Trophoblast cell (in vitro differentiated cells and primary cell): ENCODE measurements at regions not wholly inside any gene's neighbourhood (a gene's known extent, or its start where the extent isn't known, plus 50 kb on each side); places are given as distances from the start of the nearest gene placed in this dataset.

ENCODE experiments used
- DNase-seq, 2 donors: peaks; one replicate each; pipeline ENCODE4 v3.0.0-alpha.2; 2016
- H2AFZ ChIP-seq: 2 replicates; pipeline ENCODE4 v1.6.1; 2013; ENCODE audit warnings: low read length, moderate library complexity, mild to moderate bottlenecking; ENCODE audit not compliant: insufficient read depth, poor library complexity
- H2AK5ac ChIP-seq: 2 replicates; pipeline ENCODE4 v1.6.1; 2013; ENCODE audit warnings: mild to moderate bottlenecking, low read length
- H2BK120ac ChIP-seq: 2 replicates; pipeline ENCODE4 v1.6.1; 2013; ENCODE audit warnings: low read length, mild to moderate bottlenecking, moderate library complexity; ENCODE audit not compliant: insufficient read depth, poor library complexity
- H2BK12ac ChIP-seq: 2 replicates; pipeline ENCODE4 v1.6.1; 2013; ENCODE audit warnings: mild to moderate bottlenecking, low read length, moderate library complexity
- H2BK5ac ChIP-seq: 2 replicates; pipeline ENCODE4 v1.6.1; 2013; ENCODE audit warnings: low read length, low read depth, moderate library complexity, mild to moderate bottlenecking; ENCODE audit not compliant: poor library complexity
- H3K14ac ChIP-seq: 2 replicates; pipeline ENCODE4 v1.6.1; 2013; ENCODE audit warnings: mild to moderate bottlenecking, low read length
- H3K18ac ChIP-seq: 2 replicates; pipeline ENCODE4 v1.6.1; 2013; ENCODE audit warnings: mild to moderate bottlenecking, low read length
- H3K23ac ChIP-seq: 2 replicates; pipeline ENCODE4 v1.6.1; 2013; ENCODE audit warnings: low read length
- H3K27ac ChIP-seq: 2 replicates; pipeline ENCODE4 v1.5.1; 2013; ENCODE audit warnings: low read depth, mild to moderate bottlenecking, inconsistent platforms, low read length, moderate library complexity
- H3K27me3 ChIP-seq: 2 replicates; pipeline ENCODE4 v1.6.1; 2013; ENCODE audit warnings: inconsistent platforms, mild to moderate bottlenecking, low read length, moderate library complexity; ENCODE audit not compliant: insufficient read depth
- H3K36me3 ChIP-seq, 2 experiments: 1 replicate in 1 of 2; 2 replicates in 1 of 2; pipeline ENCODE4 v1.6.1; 2013; ENCODE audit warnings: low read length in 2 of 2, mild to moderate bottlenecking in 2 of 2, moderate library complexity in 1 of 2; ENCODE audit not compliant: insufficient read depth in 2 of 2, control insufficient read depth in 1 of 2
- H3K4ac ChIP-seq: 2 replicates; pipeline ENCODE4 v1.6.1; 2013; ENCODE audit warnings: low read depth, mild to moderate bottlenecking, low read length, moderate library complexity
- H3K4me1 ChIP-seq, 2 experiments: 1 replicate in 1 of 2; 2 replicates in 1 of 2; pipeline ENCODE4 v1.6.1; 2013; ENCODE audit warnings: low read length in 2 of 2, mild to moderate bottlenecking in 2 of 2, moderate library complexity in 1 of 2; ENCODE audit not compliant: insufficient read depth in 2 of 2, control insufficient read depth in 1 of 2
- H3K4me2 ChIP-seq: 2 replicates; pipeline ENCODE4 v1.6.1; 2013; ENCODE audit warnings: inconsistent platforms, mild to moderate bottlenecking, low read length, moderate library complexity
- H3K4me3 ChIP-seq: 2 replicates; pipeline ENCODE4 v1.5.1; 2013; ENCODE audit warnings: mild to moderate bottlenecking, low read depth, low read length, inconsistent platforms
- H3K79me1 ChIP-seq: one replicate; pipeline ENCODE4 v1.6.1; 2013; ENCODE audit warnings: low read length
- H3K79me2 ChIP-seq: 2 replicates; pipeline ENCODE4 v1.6.1; 2013; ENCODE audit warnings: low read length, mild to moderate bottlenecking; ENCODE audit not compliant: control insufficient read depth, insufficient read depth, poor library complexity
- H3K9ac ChIP-seq: 2 replicates; pipeline ENCODE4 v1.6.1; 2013; ENCODE audit warnings: mild to moderate bottlenecking, low read length
- H3K9me3 ChIP-seq: 2 replicates; pipeline ENCODE4 v1.6.1; 2013; ENCODE audit warnings: low read depth, mild to moderate bottlenecking, control low read depth, inconsistent platforms, low read length; ENCODE audit not compliant: insufficient read depth
- H4K12ac ChIP-seq: 2 replicates; pipeline ENCODE4 v1.6.1; 2013; ENCODE audit warnings: low read depth, mild to moderate bottlenecking, low read length, moderate library complexity
- H4K8ac ChIP-seq: 2 replicates; pipeline ENCODE4 v1.6.1; 2013; ENCODE audit warnings: low read depth, mild to moderate bottlenecking, low read length, moderate library complexity
- H4K91ac ChIP-seq: one replicate; pipeline ENCODE4 v1.6.1; 2013; ENCODE audit warnings: low read depth, mild to moderate bottlenecking, low read length, moderate library complexity
- WGBS: extraction: QIAGEN DNeasy Blood & Tissue Kit; methylation state at CpG from one replicate; pipeline ENCODE4 v1.1.7; 2013; ENCODE audit warnings: missing lambda C conversion rate; ENCODE audit not compliant: insufficient read length, insufficient coverage; ENCODE audit errors: extremely low coverage; 5-methylcytosine and 5-hydroxymethylcytosine counted together

DNA sequence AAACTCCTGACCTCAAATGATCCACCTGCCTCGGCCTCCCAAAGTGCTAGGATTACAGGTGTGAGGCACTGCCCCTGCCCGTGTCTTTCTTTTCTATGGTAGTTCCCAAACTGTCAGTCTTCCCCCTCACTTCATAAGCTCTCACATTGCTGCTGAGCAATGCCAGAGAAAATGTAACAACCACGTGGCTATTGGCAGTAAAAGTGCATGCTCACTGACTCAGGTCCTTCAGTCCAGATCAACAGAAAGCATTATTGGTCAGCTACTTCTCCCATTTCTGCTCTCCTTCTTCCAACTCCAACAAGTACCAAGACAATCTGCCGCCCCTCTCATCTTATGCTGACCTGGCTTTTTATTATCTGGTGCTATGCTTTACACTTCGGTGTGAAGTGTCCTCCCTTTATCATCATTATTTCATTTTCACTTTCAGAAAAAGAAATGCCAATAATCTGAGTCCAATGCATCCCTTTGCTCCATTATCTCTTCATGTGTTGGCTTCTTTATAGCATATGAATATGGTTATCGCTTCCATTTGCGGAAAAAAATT lies 133.8 kb upstream of the UGT8 start:
- H3K9me3 ChIP-seq = no peaks in the 10 kb centered on the region
- no peak overlapping the region for H3K27ac ChIP-seq
- DNase-seq = no peak
- no peak overlapping the region for H2BK120ac ChIP-seq
- H2BK5ac ChIP-seq = no peak overlapping the region
- H4K91ac ChIP-seq = no peak overlapping the region
- no peak overlapping the region for H3K23ac ChIP-seq
- no peak overlapping the region for H3K4me2 ChIP-seq
- no peaks in the 10 kb centered on the region for H3K36me3 ChIP-seq
- H4K12ac ChIP-seq = no peak overlapping the region
- no peak overlapping the region for H4K8ac ChIP-seq
- no peak overlapping the region for H2BK12ac ChIP-seq
- no peaks in the 10 kb centered on the region for H3K79me2 ChIP-seq
- no peaks in the 10 kb centered on the region for H3K4me1 ChIP-seq
- H3K18ac ChIP-seq = no peak overlapping the region
- no peaks in the 10 kb centered on the region for H3K79me1 ChIP-seq
- H3K4me3 ChIP-seq = no peak overlapping the region
- no CpG with 5 or more reads among the region's 7 CpGs for WGBS
- no peak overlapping the region for H3K9ac ChIP-seq
- H2AFZ ChIP-seq = no peak overlapping the region
- no peak overlapping the region for H3K4ac ChIP-seq
- no peaks in the 10 kb centered on the region for H3K27me3 ChIP-seq
- no peak overlapping the region for H2AK5ac ChIP-seq
- H3K14ac ChIP-seq = no peak overlapping the region

DNA sequence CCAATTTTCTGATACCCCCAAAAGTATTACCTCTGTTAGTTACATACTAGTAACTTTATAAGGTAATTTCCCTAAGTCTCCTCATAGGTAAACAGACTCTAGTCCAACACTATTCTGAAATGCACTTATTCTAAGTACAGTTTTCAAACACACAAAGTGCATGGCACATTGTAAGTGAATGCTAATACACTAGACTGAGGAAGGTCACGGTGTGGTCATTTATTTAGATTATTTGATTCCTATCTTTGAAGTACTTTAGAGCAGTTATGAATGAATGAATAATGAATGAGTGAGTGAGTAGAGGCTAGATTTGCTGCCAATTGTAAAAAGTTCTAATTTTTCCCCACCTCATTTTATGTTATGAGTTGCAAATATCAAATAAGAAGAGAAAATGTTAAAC lies 132.8 kb upstream of the UGT8 start:
- Histone ChIP-seq H3K9ac (no peak overlapping the region), H2BK120ac (no peak overlapping the region), H4K8ac (no peak overlapping the region), H2BK5ac (no peak overlapping the region), H4K12ac (no peak overlapping the region), H4K91ac (no peak overlapping the region), H3K27me3 (no peaks in the 10 kb centered on the region), H3K14ac (no peak overlapping the region), H3K79me2 (no peaks in the 10 kb centered on the region), H3K18ac (no peak overlapping the region), H2BK12ac (no peak overlapping the region), H3K4me3 (no peak overlapping the region), H3K4me1 (no peaks in the 10 kb centered on the region), H3K4ac (no peak overlapping the region), H2AK5ac (no peak overlapping the region), H3K4me2 (no peak overlapping the region), H3K23ac (no peak overlapping the region), H2AFZ (no peak overlapping the region), H3K9me3 (no peaks in the 10 kb centered on the region), H3K36me3 (no peaks in the 10 kb centered on the region), H3K79me1 (no peaks in the 10 kb centered on the region), H3K27ac (no peak overlapping the region)
- DNase-seq = no peak
- no CpG with 5 or more reads among the region's 1 CpG for WGBS

DNA sequence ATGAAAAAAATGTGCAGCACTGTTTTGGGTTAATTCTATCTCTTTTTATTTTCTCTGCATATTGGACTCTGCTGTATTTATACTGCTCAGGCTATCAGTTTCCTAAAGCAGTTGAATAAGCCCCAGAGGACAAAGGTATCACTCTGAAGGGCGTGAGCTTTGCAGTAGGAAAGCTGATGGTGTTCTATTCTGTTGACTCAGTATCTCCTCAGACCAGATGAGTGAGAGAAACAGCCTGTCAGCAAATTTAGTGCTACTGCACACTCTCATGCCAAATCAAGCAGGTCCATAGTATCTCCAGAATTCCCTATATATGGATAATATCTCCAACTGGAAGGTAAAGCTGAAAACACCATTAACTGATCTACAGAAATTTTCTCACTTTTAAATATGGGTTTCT lies 132.3 kb upstream of the UGT8 start:
- Histone ChIP-seq H3K14ac (no peak overlapping the region), H4K12ac (no peak overlapping the region), H4K8ac (no peak overlapping the region), H2BK120ac (no peak overlapping the region), H3K4me2 (no peak overlapping the region), H3K4ac (no peak overlapping the region), H3K27me3 (no peaks in the 10 kb centered on the region), H3K36me3 (no peaks in the 10 kb centered on the region), H2AK5ac (no peak overlapping the region), H3K79me2 (no peaks in the 10 kb centered on the region), H3K4me3 (no peak overlapping the region), H2AFZ (no peak overlapping the region), H4K91ac (no peak overlapping the region), H3K27ac (no peak overlapping the region), H2BK12ac (no peak overlapping the region), H3K23ac (no peak overlapping the region), H3K9ac (no peak overlapping the region), H3K9me3 (no peaks in the 10 kb centered on the region), H3K79me1 (no peaks in the 10 kb centered on the region), H3K18ac (no peak overlapping the region), H2BK5ac (no peak overlapping the region), H3K4me1 (no peaks in the 10 kb centered on the region)
- no peak for DNase-seq
- no CpG with 5 or more reads among the region's 1 CpG for WGBS

DNA sequence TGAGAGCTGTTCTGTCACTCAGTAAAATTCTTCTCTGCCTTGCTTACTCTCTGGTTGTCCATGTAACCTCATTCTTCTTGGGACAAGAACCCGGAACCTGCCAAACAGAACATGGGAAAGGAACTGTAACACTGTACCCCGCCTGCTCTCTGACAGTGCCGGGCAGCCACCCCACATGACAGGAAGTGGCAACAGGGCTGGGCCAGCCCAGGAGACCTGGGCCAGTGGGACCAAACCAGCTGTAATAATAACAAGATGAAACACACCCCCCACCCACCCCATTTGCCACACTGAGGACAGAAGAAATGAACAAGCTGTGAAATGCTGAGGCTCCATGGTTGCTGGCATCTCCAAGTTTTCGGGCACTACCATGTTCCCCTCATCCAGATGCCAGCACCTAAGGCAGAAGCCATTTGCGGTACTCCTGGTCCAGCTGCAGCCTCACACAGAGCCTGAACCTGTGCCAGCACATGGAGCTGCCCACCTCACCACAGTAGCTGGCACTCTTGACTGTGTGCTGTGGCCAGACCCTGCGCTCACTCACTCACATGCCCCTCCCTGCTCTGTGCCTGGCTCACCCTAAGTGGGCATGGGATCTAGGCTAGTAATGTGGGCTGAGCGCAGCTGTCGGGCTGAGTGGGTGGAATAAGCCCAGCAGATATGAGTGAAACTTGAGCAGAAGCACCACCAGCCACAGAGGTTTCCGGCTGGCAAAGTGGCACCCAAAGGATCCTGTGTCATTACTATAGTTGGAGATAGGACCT lies 126.2 kb upstream of the UGT8 start:
- no CpG with 5 or more reads among the region's 9 CpGs for WGBS
- no peak overlapping the region for H4K91ac ChIP-seq
- no peaks in the 10 kb centered on the region for H3K79me2 ChIP-seq
- H3K18ac ChIP-seq = no peak overlapping the region
- H3K14ac ChIP-seq = no peak overlapping the region
- no peaks in the 10 kb centered on the region for H3K9me3 ChIP-seq
- H2AK5ac ChIP-seq = no peak overlapping the region
- no peak overlapping the region for H4K12ac ChIP-seq
- H4K8ac ChIP-seq = no peak overlapping the region
- no peak overlapping the region for H3K27ac ChIP-seq
- H3K36me3 ChIP-seq = no peaks in the 10 kb centered on the region
- no peak overlapping the region for H3K4ac ChIP-seq
- no peak overlapping the region for H3K9ac ChIP-seq
- no peaks in the 10 kb centered on the region for H3K79me1 ChIP-seq
- H2BK120ac ChIP-seq = no peak overlapping the region
- no peak for DNase-seq
- no peak overlapping the region for H3K4me2 ChIP-seq
- no peaks in the 10 kb centered on the region for H3K4me1 ChIP-seq
- H2BK12ac ChIP-seq = no peak overlapping the region
- H2AFZ ChIP-seq = no peak overlapping the region
- no peak overlapping the region for H3K23ac ChIP-seq
- H3K27me3 ChIP-seq = no peaks in the 10 kb centered on the region
- H2BK5ac ChIP-seq = no peak overlapping the region
- no peak overlapping the region for H3K4me3 ChIP-seq
